A549 (cell line): ENCODE measurements at regions not wholly inside any gene's neighbourhood (a gene's known extent, or its start where the extent isn't known, plus 50 kb on each side); places are given as distances from the start of the nearest gene placed in this dataset.

Experiments
- BHLHE40 ChIP-seq: IDR thresholded peaks from 2 replicates; pipeline ENCODE4 v1.6.1; 2012; ENCODE audit warnings: low read depth, low read length, inconsistent platforms
- HDAC2 ChIP-seq: fragments of 200-600 bp; sonication (generic); IDR thresholded peaks from 2 replicates; pipeline ENCODE4 v1.6.1; 2016
- KDM1A ChIP-seq: fragments of 200-600 bp; sonication (generic); IDR thresholded peaks from 2 replicates; pipeline ENCODE4 v1.6.1; 2016; ENCODE audit warnings: low read depth, mild to moderate bottlenecking
- MAZ ChIP-seq: fragments of 150-350 bp; IDR thresholded peaks from 2 replicates; pipeline ENCODE4 v1.6.1; 2014; ENCODE audit warnings: antibody characterized with exemption, low read depth, low read length, borderline replicate concordance
- MYC ChIP-seq: IDR thresholded peaks from 2 replicates; pipeline ENCODE4 v1.6.1; 2012; ENCODE audit warnings: mild to moderate bottlenecking, inconsistent platforms, low read length, improper control_type of control experiment, borderline replicate concordance
- RAD21 ChIP-seq, 2 experiments: fragments of >200 bp in 1 of 2; sonication (Bioruptor Twin) in 1 of 2; formaldehyde crosslinking in 1 of 2; IDR thresholded peaks in 1 of 2; conservative IDR thresholded peaks in 1 of 2; 2 replicates in 1 of 2; 3 replicates in 1 of 2; pipeline ENCODE4 v1.6.1; 2012 to 2018; ENCODE audit warnings: inconsistent platforms in 1 of 2
- REST ChIP-seq: fragments of 200-600 bp; sonication (generic); IDR thresholded peaks from 2 replicates; pipeline ENCODE4 v1.6.1; 2016; ENCODE audit warnings: antibody characterized with exemption, mild to moderate bottlenecking, moderate library complexity
- TF ChIP-seq, protein P1 (sequence below): fragments of 250-450 bp; sonication (Bioruptor Pico); IDR thresholded peaks from 2 replicates; pipeline ENCODE4 v1.5.0; 2021; ENCODE audit warnings: mild to moderate bottlenecking, moderate library complexity, borderline replicate concordance

GRCh38 chr6:44672086-44672485, 284.6 kb downstream of the CDC5L start:
- TF ChIP-seq KDM1A = no peak
- no peak for TF ChIP-seq RAD21 (conservative IDR thresholded peaks at IDR 0.05 in 1 of 2, IDR thresholded peaks at IDR 0.05 in 1 of 2)
- TF ChIP-seq MAZ = no peak
- TF ChIP-seq HDAC2 = no peak
- TF ChIP-seq, protein P1, sequence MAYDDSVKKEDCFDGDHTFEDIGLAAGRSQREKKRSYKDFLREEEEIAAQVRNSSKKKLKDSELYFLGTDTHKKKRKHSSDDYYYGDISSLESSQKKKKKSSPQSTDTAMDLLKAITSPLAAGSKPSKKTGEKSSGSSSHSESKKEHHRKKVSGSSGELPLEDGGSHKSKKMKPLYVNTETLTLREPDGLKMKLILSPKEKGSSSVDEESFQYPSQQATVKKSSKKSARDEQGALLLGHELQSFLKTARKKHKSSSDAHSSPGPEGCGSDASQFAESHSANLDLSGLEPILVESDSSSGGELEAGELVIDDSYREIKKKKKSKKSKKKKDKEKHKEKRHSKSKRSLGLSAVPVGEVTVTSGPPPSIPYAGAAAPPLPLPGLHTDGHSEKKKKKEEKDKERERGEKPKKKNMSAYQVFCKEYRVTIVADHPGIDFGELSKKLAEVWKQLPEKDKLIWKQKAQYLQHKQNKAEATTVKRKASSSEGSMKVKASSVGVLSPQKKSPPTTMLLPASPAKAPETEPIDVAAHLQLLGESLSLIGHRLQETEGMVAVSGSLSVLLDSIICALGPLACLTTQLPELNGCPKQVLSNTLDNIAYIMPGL (CRISPR knock-in tag) = no peak
- no peak for TF ChIP-seq BHLHE40
- TF ChIP-seq REST = no peak
- no peak for TF ChIP-seq MYC
